Vagina (tissue), 2 donors: ENCODE measurements at regions not wholly inside any gene's neighbourhood (a gene's known extent, or its start where the extent isn't known, plus 50 kb on each side); places are given as distances from the start of the nearest gene placed in this dataset.

Experiments used
- POLR2AphosphoS5 ChIP-seq, 2 donors: sonication (generic); formaldehyde crosslinking; IDR thresholded peaks; one replicate each; pipeline ENCODE4 v1.9.0; 2017; ENCODE audit warnings: antibody characterized with exemption in 2 of 2, mild to moderate bottlenecking in 2 of 2, low read depth in 1 of 2; ENCODE audit not compliant: insufficient read depth in 1 of 2
- TF ChIP-seq, protein P1 (sequence below), 3 experiments: fragments of 450-650 bp in 2 of 3; fragments of 200-600 bp in 1 of 3; sonication (generic) in 1 of 3; IDR thresholded peaks; one replicate each; pipeline ENCODE4 v1.5.1; 2017 to 2019; ENCODE audit warnings: antibody characterized with exemption in 3 of 3, mild to moderate bottlenecking in 2 of 3, moderate library complexity in 2 of 3

DNA sequence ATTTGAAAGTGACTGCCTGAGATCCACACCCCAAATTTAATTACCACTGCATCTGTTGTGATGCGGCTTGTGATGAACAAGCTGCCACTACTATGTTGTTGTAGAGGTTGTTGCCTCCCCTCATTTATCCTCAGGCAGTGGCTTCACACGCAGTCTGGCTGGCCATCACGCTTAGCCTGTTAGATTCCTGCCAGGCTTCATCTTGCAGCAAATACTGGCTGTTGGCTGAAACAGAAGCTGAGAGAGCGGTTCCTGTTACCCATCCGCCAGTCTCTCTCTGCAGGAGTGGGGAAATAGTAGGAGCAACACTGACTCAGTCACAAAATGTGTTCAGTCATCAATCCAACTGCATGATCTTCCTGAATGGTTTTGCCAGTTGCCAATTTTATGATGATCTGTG, 934.4 kb downstream of the FLRT2 start:
- TF ChIP-seq POLR2AphosphoS5 (IDR thresholded peaks at IDR 0.05; ENCODE audit: insufficient read depth in 1 of 2, low read depth in 1 of 2), result no peak
- TF ChIP-seq, protein P1, sequence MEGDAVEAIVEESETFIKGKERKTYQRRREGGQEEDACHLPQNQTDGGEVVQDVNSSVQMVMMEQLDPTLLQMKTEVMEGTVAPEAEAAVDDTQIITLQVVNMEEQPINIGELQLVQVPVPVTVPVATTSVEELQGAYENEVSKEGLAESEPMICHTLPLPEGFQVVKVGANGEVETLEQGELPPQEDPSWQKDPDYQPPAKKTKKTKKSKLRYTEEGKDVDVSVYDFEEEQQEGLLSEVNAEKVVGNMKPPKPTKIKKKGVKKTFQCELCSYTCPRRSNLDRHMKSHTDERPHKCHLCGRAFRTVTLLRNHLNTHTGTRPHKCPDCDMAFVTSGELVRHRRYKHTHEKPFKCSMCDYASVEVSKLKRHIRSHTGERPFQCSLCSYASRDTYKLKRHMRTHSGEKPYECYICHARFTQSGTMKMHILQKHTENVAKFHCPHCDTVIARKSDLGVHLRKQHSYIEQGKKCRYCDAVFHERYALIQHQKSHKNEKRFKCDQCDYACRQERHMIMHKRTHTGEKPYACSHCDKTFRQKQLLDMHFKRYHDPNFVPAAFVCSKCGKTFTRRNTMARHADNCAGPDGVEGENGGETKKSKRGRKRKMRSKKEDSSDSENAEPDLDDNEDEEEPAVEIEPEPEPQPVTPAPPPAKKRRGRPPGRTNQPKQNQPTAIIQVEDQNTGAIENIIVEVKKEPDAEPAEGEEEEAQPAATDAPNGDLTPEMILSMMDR (IDR thresholded peaks at IDR 0.05), result no peak
